NCI-H2107 (cell line): ENCODE measurements at regions not wholly inside any gene's neighbourhood (a gene's known extent, or its start where the extent isn't known, plus 50 kb on each side); places are given as distances from the start of the nearest gene placed in this dataset.
"Not testable (repeated sequence)": the region's sequence is repeated elsewhere in the genome, so short reads cannot be mapped to it uniquely, and the experiment has no call there.

Experiments
- DNase-seq: peaks from one replicate; lab custom pipeline; 2025; lab: John Stamatoyannopoulos, UW

DNA sequence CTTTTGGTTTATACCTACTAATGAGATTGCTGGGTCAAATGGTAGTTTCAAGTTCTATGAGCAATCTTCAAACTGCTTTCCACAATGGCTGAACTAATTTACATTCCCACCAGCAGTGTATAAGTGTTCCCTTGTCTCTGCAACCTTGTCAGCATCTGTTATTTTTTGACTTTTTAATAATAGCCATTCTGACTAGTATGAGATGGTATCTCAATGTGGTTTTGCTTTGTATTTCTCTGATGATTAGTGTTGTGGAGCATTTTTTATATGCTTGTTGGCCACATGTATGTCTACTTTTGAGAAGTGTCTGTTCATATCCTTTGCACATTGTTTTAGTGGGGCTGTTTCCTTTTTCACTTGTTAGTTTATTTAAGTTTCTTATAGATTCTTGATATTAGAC is 449.3 kb upstream of the ATP11B start:
- DNase-seq, result not testable (repeated sequence)

DNA sequence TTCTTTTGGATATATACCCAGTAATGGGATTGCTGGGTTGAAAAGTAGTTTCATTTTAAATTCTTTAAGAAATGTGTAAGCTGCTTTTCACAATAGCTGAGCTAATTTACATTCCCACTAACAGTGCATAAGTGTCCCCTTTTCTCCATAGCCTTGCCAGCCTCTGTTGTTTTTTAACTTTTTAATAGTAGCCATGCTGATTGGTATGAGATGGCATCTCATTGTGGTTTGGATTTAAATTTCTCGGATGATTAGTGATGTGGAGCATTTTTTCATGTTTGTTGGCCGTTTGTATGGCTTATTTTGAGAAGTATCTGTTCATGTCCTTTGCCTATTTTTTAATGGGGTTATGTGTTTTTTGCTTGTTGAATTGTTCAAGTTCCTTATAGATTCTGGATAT is 444.3 kb upstream of the ATP11B start:
- no peak for DNase-seq

DNA sequence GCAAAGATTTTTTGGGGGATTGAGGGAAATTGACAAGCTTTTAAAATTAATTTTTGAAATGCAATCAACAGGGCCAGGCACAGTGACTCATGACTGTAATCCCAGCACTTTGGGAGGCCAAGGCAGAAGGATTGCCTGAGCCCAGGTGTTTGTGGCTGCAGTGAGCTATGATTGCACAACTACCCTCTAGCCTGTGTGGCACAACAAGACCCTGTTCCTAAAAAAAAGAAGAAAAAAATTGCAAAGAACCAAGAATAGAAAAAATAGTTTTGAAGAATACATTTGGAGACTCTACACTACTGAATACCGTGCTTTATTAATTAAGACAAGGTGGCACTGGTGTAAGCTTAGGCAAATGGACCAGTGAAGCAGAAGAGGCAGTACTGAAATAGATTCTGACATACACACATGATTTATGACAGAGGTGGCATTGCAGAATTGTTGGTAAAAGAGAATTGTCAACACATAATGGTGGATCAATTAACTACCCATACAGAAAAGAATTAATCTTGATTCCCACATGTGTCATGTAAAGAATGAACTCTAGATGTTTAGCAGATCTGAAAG is 443.3 kb upstream of the ATP11B start:
- no peak for DNase-seq

DNA sequence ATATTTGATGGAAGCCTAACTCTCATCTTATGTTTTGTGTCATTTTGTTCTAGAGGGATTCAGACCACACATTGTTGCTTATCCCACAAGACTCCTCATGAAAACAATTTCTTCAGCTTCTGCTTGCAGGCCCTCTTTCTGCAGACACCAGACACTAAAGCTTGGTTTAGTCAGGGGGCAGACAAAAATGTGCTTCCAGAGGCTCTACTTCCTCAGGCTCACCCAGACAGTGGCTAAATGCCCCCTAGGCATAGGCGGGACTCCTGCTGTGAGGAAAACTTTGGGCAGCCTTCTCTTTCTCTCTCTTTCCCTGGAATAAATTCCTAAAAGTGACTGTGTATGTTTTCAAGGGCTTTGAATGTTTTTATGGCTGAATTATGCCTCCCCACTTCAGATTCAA is 435.4 kb upstream of the ATP11B start:
- DNase-seq, result no peak

DNA sequence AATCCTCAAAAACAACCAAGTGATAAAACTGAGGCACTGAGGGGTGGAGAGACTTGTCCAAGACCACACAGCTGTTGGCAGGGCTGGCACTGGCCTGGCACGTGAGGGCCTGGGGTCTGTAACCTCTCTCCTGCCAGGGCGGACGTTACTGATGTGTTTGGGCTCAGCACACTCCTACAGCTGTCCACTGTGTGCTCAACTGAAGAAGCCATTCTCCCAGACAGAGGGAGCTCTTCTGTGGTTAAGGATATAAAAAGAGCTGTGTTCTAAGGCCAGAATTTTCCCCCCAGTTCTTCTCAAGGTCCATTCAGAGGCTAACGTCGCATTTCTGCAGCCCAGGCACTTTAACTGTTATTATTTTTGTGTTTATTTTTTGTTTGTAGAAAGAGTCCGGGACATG is 429.0 kb upstream of the ATP11B start:
- DNase-seq, result no peak

DNA sequence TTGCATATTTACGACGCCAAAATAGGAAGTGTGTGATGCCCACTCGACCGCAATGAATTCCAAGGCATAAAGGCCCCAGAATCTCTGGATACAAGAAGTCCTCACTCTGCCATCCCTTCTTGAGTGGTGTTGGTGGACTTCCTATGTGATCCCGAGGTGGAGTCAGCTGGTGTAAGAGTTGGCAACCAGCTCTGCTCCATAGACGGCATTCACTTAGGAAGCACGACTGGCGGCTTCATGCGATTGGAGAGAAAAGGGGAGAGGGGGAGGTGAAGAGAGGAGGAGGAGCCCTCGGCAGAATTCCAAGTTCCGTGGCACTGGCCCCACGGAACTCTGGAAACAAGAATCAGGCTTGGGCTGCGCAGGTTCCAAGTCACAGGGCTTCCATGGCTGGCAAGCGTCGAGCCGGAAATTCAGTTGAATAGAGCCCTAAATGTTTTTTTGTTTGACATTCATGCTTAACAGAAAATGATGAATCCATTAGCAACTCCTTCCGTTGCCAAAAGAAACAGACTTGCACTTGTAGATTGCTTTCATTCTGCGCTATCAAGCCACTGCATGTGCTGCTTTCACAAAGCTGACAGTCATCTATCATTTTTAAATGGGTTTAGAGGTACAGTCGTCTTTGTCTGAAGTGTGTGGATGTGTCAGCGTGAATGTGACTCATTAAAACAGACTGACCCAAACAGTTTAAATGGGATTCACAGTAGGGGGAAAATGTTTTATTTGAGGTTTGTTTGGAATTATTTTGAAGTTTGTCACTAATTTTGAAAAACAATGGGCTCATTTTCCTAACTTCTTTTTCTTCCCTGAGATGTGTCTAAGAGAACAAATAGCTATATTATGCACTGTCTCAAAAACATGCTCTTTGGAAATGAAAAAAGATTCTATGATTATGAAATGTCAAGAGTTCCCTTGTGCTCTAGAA is 428.3 kb upstream of the ATP11B start:
- peak; percentile 91 for DNase-seq

DNA sequence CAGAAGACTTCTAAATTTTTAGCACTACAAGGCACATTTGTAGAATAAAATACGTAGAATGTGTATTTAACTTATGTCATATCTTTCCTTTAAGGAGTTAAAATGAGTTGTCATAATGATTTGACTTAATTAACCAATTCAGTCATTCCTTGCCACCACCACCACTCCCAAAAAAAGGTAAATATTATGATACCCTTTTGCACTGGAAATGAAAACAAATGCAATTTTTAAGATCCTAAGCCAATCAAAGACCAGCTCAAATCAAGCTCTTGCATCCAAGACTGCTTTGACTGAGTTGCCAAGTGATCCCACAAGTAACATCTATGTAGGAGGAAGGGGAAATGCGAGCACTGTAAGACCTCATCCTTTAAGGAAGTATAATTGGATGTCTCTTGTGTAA is 426.6 kb upstream of the ATP11B start:
- DNase-seq, result no peak

DNA sequence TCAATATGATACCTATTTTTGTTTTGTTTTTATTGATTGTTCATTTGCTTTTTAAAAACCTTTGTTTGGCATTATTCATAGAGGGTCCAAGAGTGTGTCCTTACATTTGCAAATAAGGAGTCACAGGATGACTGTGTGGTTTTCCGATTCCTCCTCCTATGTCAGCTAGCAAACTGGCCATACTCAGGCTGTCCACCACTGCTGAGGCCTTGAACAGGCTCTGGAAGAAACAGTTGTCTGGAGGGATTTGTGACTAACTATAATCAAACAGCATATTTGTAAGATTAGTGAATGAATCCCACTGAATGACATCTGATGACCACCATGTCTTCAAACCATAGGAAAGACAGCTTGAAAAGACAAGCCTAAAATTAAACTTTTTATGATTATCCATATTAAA is 423.4 kb upstream of the ATP11B start:
- DNase-seq, result no peak

DNA sequence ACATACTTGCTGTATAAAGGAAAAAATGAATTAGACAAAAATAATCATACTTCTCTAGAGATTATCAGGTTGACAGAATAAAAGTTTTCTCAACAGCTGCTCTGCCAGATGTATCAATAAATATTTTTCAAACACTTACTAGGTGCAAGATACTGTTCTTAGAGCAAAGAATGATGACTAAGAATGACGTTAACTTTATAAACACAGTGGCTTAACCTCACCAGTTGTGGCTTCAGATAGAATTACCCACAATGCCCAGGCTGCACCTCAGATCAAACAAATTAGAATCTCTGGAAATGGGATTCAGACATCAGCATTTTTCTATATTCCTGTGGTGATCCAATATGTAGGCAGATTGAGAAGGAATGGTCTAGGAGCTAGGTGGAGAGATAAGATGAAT is 422.4 kb upstream of the ATP11B start:
- no peak for DNase-seq

DNA sequence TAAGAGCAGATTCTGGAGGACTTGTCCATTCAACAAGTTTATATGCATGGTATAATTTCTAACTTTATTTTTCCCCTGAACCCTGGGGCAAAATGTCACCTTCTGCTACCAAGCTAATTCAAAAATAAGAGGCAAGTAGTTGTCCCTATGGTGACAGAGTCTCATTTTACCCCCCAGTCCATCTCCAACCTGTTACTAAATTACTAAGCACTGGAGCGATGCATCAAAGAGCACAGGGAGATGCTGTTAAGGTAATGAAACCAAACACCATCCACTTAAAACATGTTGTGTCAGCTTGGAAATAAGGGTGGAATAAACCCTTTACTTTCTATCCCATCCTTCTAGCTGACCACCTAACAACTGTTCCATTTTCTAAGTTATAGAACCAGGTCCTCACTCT is 417.4 kb upstream of the ATP11B start:
- peak; percentile 60 for DNase-seq

DNA sequence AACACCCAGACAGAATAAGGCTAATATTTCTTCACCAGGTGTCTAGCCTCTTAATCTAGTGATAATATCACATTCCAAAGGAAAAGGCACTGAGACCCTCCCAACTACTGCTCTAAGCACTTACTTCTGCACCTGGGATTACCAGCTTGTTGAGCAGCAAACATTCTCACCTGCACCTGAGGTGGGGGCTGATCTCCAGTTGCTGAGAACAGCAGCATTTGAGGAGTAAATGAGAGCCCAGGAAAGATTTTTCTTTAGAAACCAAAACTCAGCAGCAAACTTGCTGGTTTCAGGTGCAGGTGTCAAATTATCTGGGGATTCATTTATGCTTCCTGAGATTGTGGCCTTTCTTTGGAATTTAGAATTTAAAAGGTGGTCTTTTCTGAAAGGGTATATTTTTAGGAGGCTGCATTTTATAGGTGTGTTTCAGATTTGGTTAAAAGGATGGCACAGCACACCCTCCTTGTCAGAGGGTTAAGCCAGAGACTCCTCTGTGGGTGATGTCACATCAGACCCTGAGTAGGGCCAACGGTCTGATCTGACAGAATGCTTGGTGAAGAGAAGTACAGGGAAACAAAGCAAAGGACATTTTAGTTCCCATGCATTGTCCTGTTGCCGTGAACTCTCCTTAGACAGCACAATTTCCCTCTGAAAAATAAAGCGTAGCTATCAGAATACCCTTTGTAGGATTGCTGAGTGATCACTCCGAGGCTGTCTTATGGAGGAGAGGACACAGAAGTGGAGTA is 411.0 kb upstream of the ATP11B start:
- no peak for DNase-seq

DNA sequence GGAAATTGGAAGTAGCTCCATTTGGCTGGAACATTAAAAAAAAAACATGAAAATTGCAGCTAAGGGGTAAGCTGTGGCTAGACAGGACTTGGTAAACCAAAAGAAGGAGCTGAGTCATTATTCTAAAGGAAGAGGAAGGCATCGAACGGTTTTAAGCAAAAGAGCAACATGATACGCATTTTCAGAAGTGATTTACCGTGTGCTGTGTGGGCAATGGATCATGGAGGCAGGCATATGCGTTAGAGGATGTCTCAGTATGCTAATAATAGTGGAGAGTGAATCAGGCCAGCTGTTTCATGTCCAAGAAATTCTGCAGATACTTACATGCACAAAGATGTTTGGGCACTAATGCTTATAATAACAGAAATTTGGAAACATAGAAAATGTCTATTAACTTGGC is 409.1 kb upstream of the ATP11B start:
- DNase-seq, result no peak

DNA sequence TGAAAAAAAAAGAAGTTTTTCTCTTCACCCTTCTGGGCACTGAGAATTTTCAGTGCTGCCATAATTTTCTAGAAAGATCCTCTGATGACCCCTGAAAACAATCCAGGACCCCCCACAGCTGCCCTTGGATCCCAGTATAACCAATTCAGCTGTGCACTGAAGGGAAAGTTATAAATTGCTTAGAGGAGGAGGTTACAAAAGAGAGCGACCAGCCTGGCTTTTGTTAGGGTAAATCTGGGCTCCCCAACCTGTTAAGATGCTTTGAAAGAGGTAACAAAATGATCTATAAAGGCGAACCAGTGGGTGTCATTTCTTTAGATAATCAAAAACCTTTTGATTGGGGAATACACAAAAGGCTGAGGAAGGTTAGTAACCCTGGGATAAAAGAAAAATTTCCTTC is 407.9 kb upstream of the ATP11B start:
- DNase-seq, result no peak

DNA sequence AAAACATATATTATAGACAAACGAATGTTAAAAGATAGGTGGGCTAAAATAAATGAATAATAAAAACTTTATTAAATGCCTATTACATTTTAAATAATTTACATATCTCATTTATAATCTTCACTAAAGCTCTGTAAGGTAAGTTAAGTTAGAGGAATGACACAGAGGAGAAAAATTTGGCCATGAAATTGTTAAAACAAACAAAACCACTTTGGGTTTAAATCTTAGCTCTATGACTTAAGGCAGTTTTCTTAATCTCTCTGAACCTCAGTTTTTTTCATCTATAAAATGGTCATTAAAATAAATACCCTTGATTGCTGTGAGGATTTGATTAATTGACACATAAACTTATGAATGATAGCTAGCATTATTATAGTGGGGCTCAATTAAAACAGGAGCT is 404.8 kb upstream of the ATP11B start:
- DNase-seq, result no peak

DNA sequence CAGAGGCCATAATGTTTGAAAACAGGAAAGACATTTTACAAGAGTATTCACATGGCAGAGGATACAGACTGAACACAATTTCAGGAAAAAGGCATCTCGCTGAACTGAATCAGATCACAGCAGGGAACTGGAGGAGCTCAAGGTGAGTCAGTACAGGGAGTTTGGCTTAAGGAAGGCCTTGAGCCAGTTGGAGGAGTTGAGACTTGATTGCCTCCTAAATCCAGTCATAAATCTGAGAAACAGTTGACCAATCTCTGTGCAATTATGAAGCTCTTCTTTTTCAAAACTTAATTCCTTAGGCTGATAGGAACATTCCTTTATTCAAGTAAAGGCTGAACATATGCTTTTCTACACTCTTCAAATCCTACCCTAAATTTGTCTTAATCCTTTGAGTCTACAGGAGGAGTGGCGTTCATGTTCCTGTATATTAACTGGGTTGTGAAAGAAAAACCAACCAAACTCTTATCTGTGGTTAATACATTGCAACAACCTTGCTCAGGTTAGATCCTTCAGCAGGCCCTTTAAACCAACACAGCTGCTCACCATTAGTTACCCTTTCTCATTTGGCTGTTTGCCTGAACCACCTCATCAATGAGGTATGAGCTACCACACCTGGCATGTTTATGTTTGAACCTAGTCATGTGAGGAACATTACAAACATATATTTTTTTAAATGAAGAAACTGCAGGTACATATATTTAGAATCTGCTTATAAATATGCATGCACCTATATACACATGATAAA is 404.1 kb upstream of the ATP11B start:
- DNase-seq, result peak; percentile 94

DNA sequence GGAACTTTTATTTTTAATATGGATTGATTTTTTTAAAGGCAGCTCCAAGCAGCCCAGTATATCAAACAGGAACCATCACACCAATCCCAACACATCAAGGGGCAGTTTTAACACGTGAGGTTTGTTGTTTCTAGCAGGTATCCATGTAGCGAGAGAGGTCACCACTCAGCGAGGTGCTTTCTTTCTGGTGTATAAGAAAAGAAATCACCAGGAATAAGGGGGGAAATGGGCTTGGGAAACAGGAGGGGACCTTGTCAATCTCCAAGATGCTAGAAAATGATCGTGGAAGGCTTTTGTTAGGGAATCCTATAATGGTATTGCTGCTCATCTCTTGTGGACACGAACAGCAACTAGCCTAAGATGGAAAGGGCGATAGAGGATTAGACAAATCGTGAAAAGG is 402.9 kb upstream of the ATP11B start:
- DNase-seq, result no peak

DNA sequence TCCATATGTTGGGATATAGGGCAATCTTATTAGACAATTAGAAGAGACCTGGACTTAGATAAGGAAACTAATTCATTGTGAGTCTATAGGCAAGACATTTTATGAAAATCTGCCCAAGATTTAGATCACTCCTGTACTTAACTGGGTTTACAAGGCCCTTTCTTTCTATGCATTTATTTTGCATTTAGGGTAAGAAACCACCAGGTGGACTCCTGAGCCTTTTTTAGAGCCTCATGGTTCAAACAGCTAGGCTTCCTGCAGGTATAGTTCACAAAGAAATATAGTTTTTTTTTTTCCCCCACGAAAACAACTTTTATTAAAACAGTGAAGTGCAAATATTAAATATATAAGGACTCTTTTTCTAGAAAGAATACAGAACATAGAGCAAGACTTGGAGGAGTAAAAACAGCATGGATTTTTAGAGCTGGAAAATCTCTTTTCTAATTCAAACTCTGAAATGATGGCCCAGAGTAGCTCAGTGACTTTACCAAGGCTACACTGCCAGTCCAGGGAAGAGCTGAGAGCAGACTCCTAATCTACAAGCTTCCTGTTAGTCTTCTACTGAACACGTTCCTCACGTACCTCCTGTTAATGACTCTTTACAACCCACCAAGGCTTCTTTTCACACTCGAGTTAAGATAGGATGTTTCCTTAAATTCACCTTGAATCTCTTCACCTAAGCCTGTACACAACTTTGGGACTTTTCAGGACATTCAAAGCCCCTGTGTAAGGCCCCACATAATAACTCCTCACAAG is 400.9 kb upstream of the ATP11B start:
- no peak for DNase-seq

DNA sequence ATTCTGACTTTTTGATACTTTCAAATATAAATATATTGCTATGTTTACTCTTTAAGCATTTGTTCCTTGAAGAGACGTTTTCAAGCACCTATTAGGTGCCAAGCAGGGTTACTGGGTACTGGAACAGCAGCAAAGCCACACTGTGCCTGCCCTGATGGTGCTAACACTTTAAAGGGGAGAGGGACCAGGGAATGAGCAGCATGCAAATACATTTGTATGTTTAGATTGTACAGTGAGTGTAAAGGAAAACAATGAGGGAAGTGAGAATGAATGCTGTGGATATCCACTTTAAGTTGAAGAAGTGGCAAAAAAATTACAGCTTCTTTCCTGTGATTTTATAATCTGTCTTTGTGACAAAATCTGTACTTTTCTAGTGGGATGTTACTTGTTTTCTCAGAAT is 400.2 kb upstream of the ATP11B start:
- no peak for DNase-seq

DNA sequence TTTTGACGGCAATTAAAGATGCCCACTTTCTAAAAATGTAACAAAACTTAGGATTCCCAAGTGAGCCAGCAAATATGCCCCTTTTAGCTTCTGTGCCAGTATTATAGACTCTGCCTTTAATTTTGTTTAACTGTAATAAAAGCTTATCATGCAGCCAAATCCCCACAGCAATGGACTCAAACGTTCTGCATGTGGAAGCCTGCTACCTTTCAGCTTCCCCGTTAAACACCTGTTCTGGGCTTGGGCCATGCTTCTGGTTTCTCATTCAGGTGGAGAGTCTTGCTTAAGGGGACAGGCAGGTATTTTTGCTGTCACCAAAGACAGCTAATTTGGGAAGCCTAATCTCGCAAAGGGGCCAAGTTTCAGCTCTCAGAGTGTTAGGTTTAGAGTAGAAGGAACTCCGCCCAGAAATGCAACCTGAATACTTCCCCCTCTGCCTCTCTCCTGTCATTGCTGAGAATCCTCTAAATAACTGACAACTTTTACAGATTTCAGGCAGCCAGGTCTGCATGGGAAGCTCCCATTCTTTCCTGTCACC is 399.4 kb upstream of the ATP11B start:
- no peak for DNase-seq

DNA sequence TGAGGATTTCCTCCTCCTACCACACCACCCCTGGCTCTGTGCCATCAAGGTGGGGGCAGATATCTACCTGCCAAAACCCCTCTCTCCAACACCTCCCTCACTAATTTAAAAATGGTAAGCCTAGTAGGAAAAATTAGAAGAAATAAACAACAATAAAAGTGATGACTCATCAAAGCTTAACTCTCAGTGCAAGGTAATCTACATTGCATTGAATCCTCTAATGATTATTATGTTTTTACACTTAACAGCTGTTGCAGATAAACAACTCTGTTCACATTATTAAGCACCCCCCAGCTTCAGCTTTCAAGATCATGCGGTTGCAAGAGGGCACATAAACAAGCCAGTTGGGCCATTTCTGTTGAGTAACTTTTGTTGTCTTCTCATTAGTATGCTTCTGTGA is 396.1 kb upstream of the ATP11B start:
- DNase-seq, result no peak

DNA sequence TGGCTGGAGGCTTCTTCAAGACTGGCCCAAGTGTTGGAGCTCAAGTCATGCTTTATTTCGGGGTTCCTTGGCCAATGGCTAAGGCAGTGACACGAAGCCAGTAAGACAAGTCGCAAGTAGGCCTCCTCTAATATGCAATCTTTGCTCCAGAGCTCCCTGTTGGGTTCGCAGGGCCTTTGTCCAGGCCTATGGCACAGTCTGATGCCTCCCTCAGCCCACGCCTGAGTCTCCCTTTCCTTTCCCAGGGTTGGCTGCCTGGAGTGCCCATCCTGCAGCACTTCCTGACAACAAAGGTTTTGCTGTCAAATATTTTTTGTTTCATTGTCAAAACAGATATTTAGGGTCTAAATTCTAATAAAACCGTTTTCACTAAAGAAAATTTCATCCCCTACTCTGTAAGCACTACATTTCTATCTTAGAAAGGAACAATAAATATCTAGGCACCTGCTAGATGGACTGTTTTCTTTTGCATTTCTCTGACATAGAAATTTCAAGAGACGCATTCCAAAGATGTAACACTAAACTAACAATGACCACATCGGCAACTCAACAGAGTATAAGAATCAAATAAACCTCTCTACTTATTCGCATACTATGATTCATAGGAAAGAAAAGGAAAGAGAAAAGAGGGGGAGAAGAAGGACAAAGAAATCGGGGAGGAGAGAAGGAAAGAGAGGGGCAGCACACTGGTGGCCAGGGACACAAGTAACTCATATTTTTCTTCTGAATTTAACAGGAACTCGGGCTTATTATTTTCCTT is 393.1 kb upstream of the ATP11B start:
- no peak for DNase-seq
